IMR-90 (cell line): ENCODE measurements at regions not wholly inside any gene's neighbourhood (a gene's known extent, or its start where the extent isn't known, plus 50 kb on each side); places are given as distances from the start of the nearest gene placed in this dataset.

ENCODE experiments used
- ATAC-seq: fragments of 200-7000 bp; cut with Tn5 transposase; 2 replicates; pipeline ENCODE4 v1.9.1; 2020; ENCODE audit warnings: low read depth, mild to moderate bottlenecking, moderate library complexity
- BruUV-seq: library from RNA; stranded (reverse); fragments of 400-500 nt; replicated peaks from 2 replicates; lab custom pipeline; 2021; lab: Mats Ljungman, UMichigan
- CTCF ChIA-PET: fragments of 300-600 bp; formaldehyde crosslinking; extraction: SDS; loops from one replicate; lab custom pipeline; 2021; ENCODE audit warnings: antibody characterized with exemption; lab: Yijun Ruan, JAX
- POLR2A ChIA-PET: fragments of 300-600 bp; sonication (Branson Sonifier 250); formaldehyde crosslinking; loops from one replicate; lab custom pipeline; 2022; ENCODE audit warnings: antibody characterized with exemption; ENCODE audit not compliant: unreplicated experiment; lab: Charles Lee
- DNase-seq: peaks from one replicate; pipeline ENCODE4 v3.0.0; 2013
- H2AFZ ChIP-seq: replicated peaks from 2 replicates; pipeline ENCODE3; 2013; ENCODE audit warnings: low read length, mild to moderate bottlenecking; ENCODE audit not compliant: poor library complexity
- H2AK5ac ChIP-seq: 2 replicates; pipeline ENCODE4 v1.6.1; 2013; ENCODE audit warnings: low read depth, low read length, inconsistent platforms
- H2AK9ac ChIP-seq: replicated peaks from 2 replicates; pipeline ENCODE3; 2013; ENCODE audit warnings: mild to moderate bottlenecking, low read depth, low read length, moderate library complexity; ENCODE audit not compliant: poor library complexity
- H2BK120ac ChIP-seq: 2 replicates; pipeline ENCODE4 v1.6.1; 2013; ENCODE audit warnings: low read depth, low read length, inconsistent platforms
- H2BK15ac ChIP-seq: 3 replicates; pipeline ENCODE4 v1.6.1; 2013; ENCODE audit warnings: low read depth, low read length, inconsistent platforms
- H2BK20ac ChIP-seq: 2 replicates; pipeline ENCODE4 v1.6.1; 2013; ENCODE audit warnings: low read depth, mild to moderate bottlenecking, inconsistent platforms, low read length, moderate library complexity
- H2BK5ac ChIP-seq: 2 replicates; pipeline ENCODE4 v1.6.1; 2013; ENCODE audit warnings: mild to moderate bottlenecking, low read depth, low read length, inconsistent platforms; ENCODE audit not compliant: poor library complexity, severe bottlenecking
- H3K14ac ChIP-seq: replicated peaks from 2 replicates; pipeline ENCODE4 v1.6.1; 2013; ENCODE audit warnings: low read depth, low read length, inconsistent platforms
- H3K18ac ChIP-seq: 2 replicates; pipeline ENCODE4 v1.6.1; 2013; ENCODE audit warnings: low read depth, low read length, control low read depth
- H3K23ac ChIP-seq: 2 replicates; pipeline ENCODE4 v1.6.1; 2013; ENCODE audit warnings: low read depth, low read length, inconsistent platforms
- H3K27ac ChIP-seq: 2 replicates; pipeline ENCODE4 v1.5.1; 2013; ENCODE audit warnings: mild to moderate bottlenecking, control low read depth, low read length; ENCODE audit not compliant: insufficient read depth
- H3K27me3 ChIP-seq: 2 replicates; pipeline ENCODE4 v1.6.1; 2013; ENCODE audit warnings: low read length; ENCODE audit not compliant: control insufficient read depth, insufficient read depth
- H3K36me3 ChIP-seq: 2 replicates; pipeline ENCODE4 v1.6.1; 2013; ENCODE audit warnings: low read length, mixed read lengths; ENCODE audit not compliant: control insufficient read depth, insufficient read depth
- H3K4ac ChIP-seq: 2 replicates; pipeline ENCODE4 v1.6.1; 2013; ENCODE audit warnings: low read depth, low read length, inconsistent platforms
- H3K4me1 ChIP-seq: 2 replicates; pipeline ENCODE4 v1.6.1; 2013; ENCODE audit warnings: low read length, mixed read lengths; ENCODE audit not compliant: control insufficient read depth, insufficient read depth
- H3K4me2 ChIP-seq: 2 replicates; pipeline ENCODE4 v1.6.1; 2013; ENCODE audit warnings: low read depth, mild to moderate bottlenecking, control low read depth, low read length, moderate library complexity
- H3K4me3 ChIP-seq: 2 replicates; pipeline ENCODE4 v1.5.1; 2013; ENCODE audit warnings: low read depth, mild to moderate bottlenecking, control low read depth, low read length, moderate library complexity; ENCODE audit not compliant: insufficient read depth
- H3K56ac ChIP-seq: 2 replicates; pipeline ENCODE4 v1.6.1; 2013; ENCODE audit warnings: low read length, inconsistent platforms; ENCODE audit not compliant: insufficient read depth; ENCODE audit errors: extremely low read depth
- H3K79me1 ChIP-seq, 2 experiments: 2 replicates each; pipeline ENCODE4 v1.6.1; 2013; ENCODE audit warnings: low read length in 2 of 2, inconsistent platforms in 1 of 2, low read depth in 1 of 2
- H3K9ac ChIP-seq: 2 replicates; pipeline ENCODE4 v1.6.1; 2013; ENCODE audit warnings: low read depth, low read length, control low read depth
- H3K9me1 ChIP-seq: 2 replicates; pipeline ENCODE4 v1.6.1; 2013; ENCODE audit warnings: low read length, inconsistent platforms; ENCODE audit not compliant: insufficient read depth
- H3K9me3 ChIP-seq: 2 replicates; pipeline ENCODE4 v1.6.1; 2013; ENCODE audit warnings: low read length; ENCODE audit not compliant: control insufficient read depth, insufficient read depth
- H4K20me1 ChIP-seq: 2 replicates; pipeline ENCODE4 v1.6.1; 2013; ENCODE audit warnings: low read length, inconsistent platforms; ENCODE audit not compliant: insufficient read depth
- H4K5ac ChIP-seq: 2 replicates; pipeline ENCODE4 v1.6.1; 2013; ENCODE audit warnings: mild to moderate bottlenecking, low read depth, low read length, control low read depth
- H4K8ac ChIP-seq, 2 experiments: 2 replicates each; pipeline ENCODE4 v1.6.1; 2013; ENCODE audit warnings: low read depth in 2 of 2, low read length in 2 of 2, control low read depth in 1 of 2, inconsistent platforms in 1 of 2
- H4K91ac ChIP-seq: 2 replicates; pipeline ENCODE4 v1.6.1; 2013; ENCODE audit warnings: low read depth, low read length, inconsistent platforms; ENCODE audit not compliant: insufficient read depth
- CEBPB ChIP-seq: IDR thresholded peaks from 2 replicates; pipeline ENCODE4 v1.6.1; 2012; ENCODE audit warnings: low read depth, low read length, improper control_type of control experiment
- CHD1 ChIP-seq: IDR thresholded peaks from 2 replicates; pipeline ENCODE4 v1.6.1; 2012; ENCODE audit warnings: low read depth, low read length, improper control_type of control experiment
- CTCF ChIP-seq: conservative IDR thresholded peaks from 2 replicates; pipeline ENCODE4 v1.5.1; 2012; ENCODE audit warnings: mild to moderate bottlenecking, low read depth, low read length, improper control_type of control experiment
- MAFK ChIP-seq: IDR thresholded peaks from 2 replicates; pipeline ENCODE4 v1.6.1; 2012; ENCODE audit warnings: low read depth, low read length, improper control_type of control experiment
- MAZ ChIP-seq: IDR thresholded peaks from 2 replicates; pipeline ENCODE4 v1.6.1; 2012; ENCODE audit warnings: low read depth, mild to moderate bottlenecking, low read length, improper control_type of control experiment, moderate library complexity, borderline replicate concordance
- MXI1 ChIP-seq: IDR thresholded peaks from 2 replicates; pipeline ENCODE4 v1.6.1; 2012; ENCODE audit warnings: low read depth, mild to moderate bottlenecking, low read length, moderate library complexity, borderline replicate concordance
- NFE2L2 ChIP-seq: fragments of 150-350 bp; IDR thresholded peaks from 2 replicates; pipeline ENCODE4 v1.6.1; 2016; ENCODE audit warnings: low read depth, mild to moderate bottlenecking, low read length
- RAD21 ChIP-seq: IDR thresholded peaks from 2 replicates; pipeline ENCODE4 v1.6.1; 2012; ENCODE audit warnings: low read length, improper control_type of control experiment
- RCOR1 ChIP-seq: IDR thresholded peaks from 2 replicates; pipeline ENCODE4 v1.6.1; 2012; ENCODE audit warnings: mild to moderate bottlenecking, low read length, improper control_type of control experiment; ENCODE audit not compliant: insufficient replicate concordance
- RFX5 ChIP-seq: IDR thresholded peaks from 2 replicates; pipeline ENCODE4 v1.8.0; 2012; ENCODE audit warnings: low read depth, mild to moderate bottlenecking, low read length, moderate library complexity
- SMC3 ChIP-seq: fragments of 150-350 bp; IDR thresholded peaks from 2 replicates; pipeline ENCODE4 v1.6.1; 2016; ENCODE audit warnings: low read depth, mild to moderate bottlenecking, antibody characterized with exemption, low read length, moderate library complexity
- WGBS, 2 experiments: methylation state at CpG; one replicate each; pipeline versions ENCODE4 v1.1.5 to v1.1.7; 2013; ENCODE audit warnings: missing lambda C conversion rate in 2 of 2; ENCODE audit not compliant: insufficient read length in 1 of 2; ENCODE audit errors: extremely low coverage in 2 of 2; 5-methylcytosine and 5-hydroxymethylcytosine counted together
- dilution Hi-C: fragments of 300-500 bp; cut with HindIII; formaldehyde crosslinking; loops from one replicate; pipeline ENCODE4 v1.14.3; 2018; ENCODE audit warnings: low sequenced_read_pairs; ENCODE audit not compliant: unreplicated experiment
- in situ Hi-C: fragments of 300-500 bp; cut with MboI; formaldehyde crosslinking; loops from 3 replicates; pipeline ENCODE4 v1.14.3; 2019; ENCODE audit warnings: low sequenced_read_pairs, inconsistent platforms, mixed read lengths
- intact Hi-C: fragments of 100-400 bp; cut with micrococcal nuclease; formaldehyde crosslinking; loops from 2 replicates; pipeline ENCODE4 v1.10.0; 2022
- TF ChIP-seq, protein P1 (sequence below): fragments of 150-350 bp; IDR thresholded peaks from 2 replicates; pipeline ENCODE4 v1.6.1; 2016; ENCODE audit warnings: low read depth, mild to moderate bottlenecking, low read length, moderate library complexity, borderline replicate concordance

DNA sequence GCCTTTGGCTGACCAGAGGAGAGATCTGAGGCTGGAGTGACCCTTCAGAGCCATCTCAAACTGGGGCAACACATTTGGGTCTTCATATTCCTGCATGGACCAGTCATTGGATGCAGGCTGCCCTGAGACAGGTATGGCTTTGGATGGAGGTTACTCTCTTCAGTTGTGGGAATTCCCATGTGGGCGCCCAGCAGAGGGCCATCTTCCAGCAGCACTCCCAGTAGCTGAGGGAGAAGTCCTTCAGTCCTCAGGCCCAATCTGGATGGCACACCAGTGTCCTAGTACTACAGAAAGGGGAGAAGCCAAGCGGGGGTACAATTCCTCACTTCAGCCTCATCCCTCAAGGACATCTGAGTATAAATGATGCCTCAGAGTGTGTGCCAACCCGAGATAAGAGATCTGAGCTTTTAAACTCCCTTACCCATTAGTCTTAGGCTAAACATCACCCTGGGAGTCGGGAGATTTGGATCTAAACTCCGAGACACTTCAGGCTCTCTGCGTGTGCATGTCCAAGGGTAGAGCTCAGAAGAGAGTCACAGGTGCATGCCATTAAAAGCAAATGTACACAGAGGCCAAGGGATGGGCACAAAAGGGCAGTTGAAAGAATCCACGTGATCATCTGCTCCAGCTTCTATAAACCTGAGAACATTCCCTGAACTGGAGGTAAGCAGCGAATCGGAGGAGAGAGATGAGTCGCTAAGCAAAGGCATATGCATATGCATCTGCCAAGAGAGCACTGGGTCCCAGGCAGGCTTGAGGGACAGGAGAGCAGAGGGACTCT lies 204.6 kb downstream of the CD83 start (continued):
- TF ChIP-seq RAD21: no peak

- no TSS peak for BruUV-seq
- no peak overlapping the region for H3K4me2 ChIP-seq
- no peak overlapping the region for H3K56ac ChIP-seq
- H3K4ac ChIP-seq: no peak overlapping the region
- H2BK15ac ChIP-seq: no peak overlapping the region
- peaks cover 2% of the 10 kb centered on the region; the same call in 1 of the 2 replicates for H3K9me3 ChIP-seq
- ChIA-PET POLR2A (interaction anchor here (0.6 kb wide), 1 partner anchor 558 kb away, joined by 4 read pairs; no protein-coding TSS in a partner anchor), CTCF (no interaction called here)
- no peaks in the 10 kb centered on the region for H3K4me1 ChIP-seq
- no peak overlapping the region for H3K4me3 ChIP-seq
- H4K8ac ChIP-seq: no peak overlapping the region
- intact Hi-C loops (no loop called here), in situ Hi-C loops (no loop called here), dilution Hi-C loops (no loop called here)
- DNase-seq (no peak), ATAC-seq (no peak)
- no peak overlapping the region for H3K27ac ChIP-seq
- WGBS, 2 experiments: 20% methylated on average over 1 of the region's 3 CpGs; no CpG with 5 or more reads in 1 of the 2 experiments
- no peak overlapping the region for H3K23ac ChIP-seq
- H3K79me1 ChIP-seq: no peaks in the 10 kb centered on the region
- H3K27me3 ChIP-seq: peaks cover 28% of the 10 kb centered on the region
- no peaks in the 10 kb centered on the region for H3K36me3 ChIP-seq
- no peak overlapping the region for H2BK20ac ChIP-seq
- H3K9me1 ChIP-seq: no peaks in the 10 kb centered on the region; the same call in 1 of the 2 replicates
- peak overlapping the region; percentile 30 for H2AK9ac ChIP-seq
- no peak overlapping the region for H4K5ac ChIP-seq
- no peak overlapping the region for H3K9ac ChIP-seq
- no peak overlapping the region for H4K91ac ChIP-seq
- H2AFZ ChIP-seq: no peak overlapping the region
- H2BK5ac ChIP-seq: no peak overlapping the region
- no peak overlapping the region for H2BK120ac ChIP-seq
- H3K14ac ChIP-seq: no peak overlapping the region
- no peak overlapping the region for H3K18ac ChIP-seq
- no peaks in the 10 kb centered on the region for H4K20me1 ChIP-seq
- no peak overlapping the region for H2AK5ac ChIP-seq
- TF ChIP-seq NFE2L2 (no peak), RAD21 (no peak), CTCF (no peak), RFX5 (no peak), SMC3 (no peak), MAZ (no peak), MAFK (no peak), CHD1 (no peak), CEBPB (no peak), MXI1 (no peak), RCOR1 (no peak)
- TF ChIP-seq, protein P1, sequence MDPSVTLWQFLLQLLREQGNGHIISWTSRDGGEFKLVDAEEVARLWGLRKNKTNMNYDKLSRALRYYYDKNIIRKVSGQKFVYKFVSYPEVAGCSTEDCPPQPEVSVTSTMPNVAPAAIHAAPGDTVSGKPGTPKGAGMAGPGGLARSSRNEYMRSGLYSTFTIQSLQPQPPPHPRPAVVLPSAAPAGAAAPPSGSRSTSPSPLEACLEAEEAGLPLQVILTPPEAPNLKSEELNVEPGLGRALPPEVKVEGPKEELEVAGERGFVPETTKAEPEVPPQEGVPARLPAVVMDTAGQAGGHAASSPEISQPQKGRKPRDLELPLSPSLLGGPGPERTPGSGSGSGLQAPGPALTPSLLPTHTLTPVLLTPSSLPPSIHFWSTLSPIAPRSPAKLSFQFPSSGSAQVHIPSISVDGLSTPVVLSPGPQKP: no peak
Observed at GRCh38 chr6:14322841-14323240, 205.3 kb downstream of the CD83 start.
